ENCODE measurements at regions not wholly inside any gene's neighbourhood (a gene's known extent, or its start where the extent isn't known, plus 50 kb on each side); places are given as distances from the start of the nearest gene placed in this dataset.

GRCh38 chr1:55808263-55808662, 593.1 kb upstream of the USP24 start:
- no peaks in the 10 kb centered on the region for H3K36me3 ChIP-seq (ENCODE audit: insufficient read depth, low read length)
- H3K79me2 ChIP-seq (ENCODE audit: insufficient read depth, low read length) = no peaks in the 10 kb centered on the region
- H3F3A ChIP-seq (ENCODE audit: insufficient read depth, low read length) = no peaks in the 10 kb centered on the region
- H3K9me2 ChIP-seq (ENCODE audit: low read depth, low read length) = no peaks in the 10 kb centered on the region
- no peaks in the 10 kb centered on the region for H3K27me3 ChIP-seq (ENCODE audit: insufficient read depth, low read length)
- H2AFZ ChIP-seq (ENCODE audit: low read length) = no peak overlapping the region
- H3K4me1 ChIP-seq (ENCODE audit: insufficient read depth, low read length, severe bottlenecking) = no peaks in the 10 kb centered on the region
- no peak overlapping the region for H3K27ac ChIP-seq (ENCODE audit: low read depth, low read length, poor library complexity, severe bottlenecking)
- H3K9ac ChIP-seq (ENCODE audit: low read length) = no peak overlapping the region
- no peaks in the 10 kb centered on the region for H4K20me1 ChIP-seq (ENCODE audit: insufficient read depth, low read length)
- no peak overlapping the region for H3K4me3 ChIP-seq (ENCODE audit: low read depth, low read length, poor library complexity, severe bottlenecking)
- no peaks in the 10 kb centered on the region for H3K9me3 ChIP-seq (ENCODE audit: low read length)
- no peak for TF ChIP-seq EZH2 (IDR thresholded peaks at IDR 0.05; ENCODE audit: borderline replicate concordance, low read length)
- no peak for TF ChIP-seq CTCF (IDR thresholded peaks at IDR 0.05; ENCODE audit: low read length)
- no peak overlapping the region for H3K4me2 ChIP-seq (ENCODE audit: low read length)

GRCh38 chr1:55803429-55803828, 588.3 kb upstream of the USP24 start:
- Histone ChIP-seq H3K4me3 (ENCODE audit: low read depth, low read length, poor library complexity, severe bottlenecking) (no peak overlapping the region), H3F3A (ENCODE audit: insufficient read depth, low read length) (no peaks in the 10 kb centered on the region), H3K27ac (ENCODE audit: low read depth, low read length, poor library complexity, severe bottlenecking) (no peak overlapping the region), H3K79me2 (ENCODE audit: insufficient read depth, low read length) (no peaks in the 10 kb centered on the region), H3K9me2 (ENCODE audit: low read depth, low read length) (no peaks in the 10 kb centered on the region), H3K36me3 (ENCODE audit: insufficient read depth, low read length) (no peaks in the 10 kb centered on the region), H3K4me2 (ENCODE audit: low read length) (no peak overlapping the region), H4K20me1 (ENCODE audit: insufficient read depth, low read length) (no peaks in the 10 kb centered on the region), H3K27me3 (ENCODE audit: insufficient read depth, low read length) (no peaks in the 10 kb centered on the region), H2AFZ (ENCODE audit: low read length) (no peak overlapping the region), H3K9me3 (ENCODE audit: low read length) (no peaks in the 10 kb centered on the region), H3K4me1 (ENCODE audit: insufficient read depth, low read length, severe bottlenecking) (no peaks in the 10 kb centered on the region), H3K9ac (ENCODE audit: low read length) (no peak overlapping the region)
- TF ChIP-seq EZH2 (IDR thresholded peaks at IDR 0.05; ENCODE audit: borderline replicate concordance, low read length) = no peak
- no peak for TF ChIP-seq CTCF (IDR thresholded peaks at IDR 0.05; ENCODE audit: low read length)

- Histone ChIP-seq H3K36me3 (ENCODE audit: insufficient read depth, low read length) (no peaks in the 10 kb centered on the region), H3K27ac (ENCODE audit: low read depth, low read length, poor library complexity, severe bottlenecking) (no peak overlapping the region), H3K4me3 (ENCODE audit: low read depth, low read length, poor library complexity, severe bottlenecking) (no peak overlapping the region), H3K79me2 (ENCODE audit: insufficient read depth, low read length) (no peaks in the 10 kb centered on the region), H3F3A (ENCODE audit: insufficient read depth, low read length) (no peaks in the 10 kb centered on the region), H3K9ac (ENCODE audit: low read length) (no peak overlapping the region), H3K4me2 (ENCODE audit: low read length) (no peak overlapping the region), H3K4me1 (ENCODE audit: insufficient read depth, low read length, severe bottlenecking) (no peaks in the 10 kb centered on the region), H2AFZ (ENCODE audit: low read length) (no peak overlapping the region), H4K20me1 (ENCODE audit: insufficient read depth, low read length) (no peaks in the 10 kb centered on the region), H3K27me3 (ENCODE audit: insufficient read depth, low read length) (no peaks in the 10 kb centered on the region), H3K9me2 (ENCODE audit: low read depth, low read length) (no peaks in the 10 kb centered on the region), H3K9me3 (ENCODE audit: low read length) (no peaks in the 10 kb centered on the region)
- TF ChIP-seq EZH2 (IDR thresholded peaks at IDR 0.05; ENCODE audit: borderline replicate concordance, low read length) (no peak), CTCF (IDR thresholded peaks at IDR 0.05; ENCODE audit: low read length) (no peak)
Observed at GRCh38 chr1:55801481-55801880, 586.3 kb upstream of the USP24 start.
